ENCODE measurements at regions not wholly inside any gene's neighbourhood (a gene's known extent, or its start where the extent isn't known, plus 50 kb on each side); places are given as distances from the start of the nearest gene placed in this dataset.

GRCh38 chr2:105682401-105682800, 62.3 kb upstream of the NCK2 start:
- ATAC-seq (no peak), DNase-seq (ENCODE audit: low read depth, low spot score) (no peak)
- Histone ChIP-seq H3K9ac (ENCODE audit: low read length) (no peak overlapping the region), H3K9me3 (ENCODE audit: control insufficient read depth in 1 of 2, insufficient read depth in 1 of 2, low read depth in 1 of 2, low read length in 2 of 2) (no peaks in the 10 kb centered on the region), H3K27ac (ENCODE audit: low read depth, low read length) (no peak overlapping the region), H3K79me2 (ENCODE audit: insufficient read depth, low read length) (no peaks in the 10 kb centered on the region), H3K27me3 (ENCODE audit: insufficient read depth, low read length) (peaks cover 45% of the 10 kb centered on the region), H2AFZ (ENCODE audit: low read depth, low read length, poor library complexity, severe bottlenecking) (no peak overlapping the region), H3K4me1 (ENCODE audit: control insufficient read depth in 1 of 2, insufficient read depth in 2 of 2, low read length in 2 of 2) (no peaks in the 10 kb centered on the region), H3K9me2 (ENCODE audit: insufficient read depth) (no peaks in the 10 kb centered on the region), H3K4me2 (ENCODE audit: low read length) (no peak overlapping the region), H3K4me3 (replicated peaks in 1 of 2; ENCODE audit: low read depth in 1 of 2, low read length in 2 of 2) (no peak overlapping the region), H4K20me1 (ENCODE audit: insufficient read depth) (no peaks in the 10 kb centered on the region), H3K36me3 (ENCODE audit: control insufficient read depth in 1 of 2, insufficient read depth in 2 of 2, low read length in 2 of 2) (no peaks in the 10 kb centered on the region)
- BruUV-seq (replicated peaks): no TSS peak
- intact Hi-C loops (cut with micrococcal nuclease): no loop called here
- POLR2A ChIA-PET: no interaction called here
- TF ChIP-seq EGR1 (IDR thresholded peaks at IDR 0.05; ENCODE audit: low read depth) (no peak), SIN3A (IDR thresholded peaks at IDR 0.05; ENCODE audit: low read depth) (no peak), CBX3 (IDR thresholded peaks at IDR 0.05; ENCODE audit: low read depth) (no peak), POLR2A (IDR thresholded peaks at IDR 0.05; ENCODE audit: borderline replicate concordance, extremely low read depth, insufficient read depth, insufficient read length) (no peak), ELF1 (IDR thresholded peaks at IDR 0.05; ENCODE audit: borderline replicate concordance, low read depth) (no peak), JUND (IDR thresholded peaks at IDR 0.05) (no peak), MAX (IDR thresholded peaks at IDR 0.05) (no peak), YY1 (IDR thresholded peaks at IDR 0.05; ENCODE audit: extremely low read depth, insufficient replicate concordance, low read depth, low read length) (no peak), ZNF274 (IDR thresholded peaks at IDR 0.05; ENCODE audit: low read depth, low read length) (no peak), FOSL1 (IDR thresholded peaks at IDR 0.05; ENCODE audit: low read depth) (no peak), SP1 (IDR thresholded peaks at IDR 0.05; ENCODE audit: low read depth) (no peak), SRF (IDR thresholded peaks at IDR 0.05; ENCODE audit: low read depth) (no peak), CTCF (IDR thresholded peaks at IDR 0.05 in 2 of 3, conservative IDR thresholded peaks at IDR 0.05 in 1 of 3; ENCODE audit: borderline replicate concordance in 1 of 3, insufficient read depth in 1 of 3, low read depth in 2 of 3, low read length in 2 of 3) (no peak), TCF7L2 (IDR thresholded peaks at IDR 0.05; ENCODE audit: borderline replicate concordance, extremely low read depth, insufficient read depth, insufficient read length) (no peak)
- TF ChIP-seq, protein P1, sequence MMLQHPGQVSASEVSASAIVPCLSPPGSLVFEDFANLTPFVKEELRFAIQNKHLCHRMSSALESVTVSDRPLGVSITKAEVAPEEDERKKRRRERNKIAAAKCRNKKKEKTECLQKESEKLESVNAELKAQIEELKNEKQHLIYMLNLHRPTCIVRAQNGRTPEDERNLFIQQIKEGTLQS (IDR thresholded peaks at IDR 0.05): no peak
- RAD21 ChIA-PET (ENCODE audit: low non-redundant PET in 1 of 2, low total read pairs in 2 of 2, uncharacterized antibody in 2 of 2, unreplicated experiment in 2 of 2): no interaction called here
- CTCF ChIA-PET: no interaction called here

Measured in HCT116 (cell line).